Activated naive CD4-positive, alpha-beta T cell treated with anti-CD3 and anti-CD28 coated beads, Interleukin-2, amount 50 U/mL, for 16 hours (primary cell): ENCODE measurements at regions not wholly inside any gene's neighbourhood (a gene's known extent, or its start where the extent isn't known, plus 50 kb on each side); places are given as distances from the start of the nearest gene placed in this dataset.

Experiments
- DNase-seq: peaks from one replicate; pipeline ENCODE4 v3.0.0-alpha.2; 2020

- no peak for DNase-seq
Measured at GRCh38 chr19:29401712-29402421, 123.9 kb upstream of the VSTM2B start.

DNA sequence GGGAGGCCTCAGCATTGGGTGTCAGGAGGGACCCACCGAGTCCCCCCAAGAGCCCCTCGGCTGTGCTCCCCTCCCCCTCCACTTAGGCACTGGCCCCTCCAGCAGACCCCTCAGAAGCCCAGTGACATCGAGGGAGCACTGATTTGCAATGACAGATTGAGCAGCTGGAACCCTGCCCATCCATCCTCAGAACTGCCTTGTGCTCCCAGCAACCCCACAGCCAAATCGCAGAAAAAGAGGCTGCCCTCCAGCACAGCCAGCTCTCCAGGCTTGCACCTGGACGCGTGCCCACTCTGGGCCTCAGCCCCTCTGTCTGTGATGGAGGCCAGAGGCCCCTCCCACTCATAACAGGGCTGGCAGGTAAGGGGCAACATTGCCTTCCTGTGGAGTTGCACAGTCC, 123.2 kb upstream of the VSTM2B start:
- no peak for DNase-seq

DNA sequence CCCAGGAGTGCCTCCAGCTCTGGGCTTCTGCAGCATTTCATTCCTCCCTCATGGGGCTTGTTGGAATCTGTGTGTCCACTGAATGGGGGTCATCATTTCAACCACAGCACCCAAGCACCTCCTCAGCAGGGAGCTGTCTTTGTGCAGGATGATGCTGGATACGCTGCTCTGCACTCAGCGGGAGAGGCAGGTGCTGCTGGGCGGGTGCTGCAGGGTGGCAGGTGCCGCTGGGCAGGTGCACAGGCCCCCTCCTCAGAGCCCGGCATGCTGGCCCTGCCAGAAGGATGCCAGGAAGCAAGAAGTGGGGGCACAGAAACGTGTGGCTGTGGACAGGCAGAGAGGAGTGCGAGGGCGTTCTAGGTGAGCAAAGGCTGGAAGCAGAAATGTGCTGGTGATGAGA, 121.8 kb upstream of the VSTM2B start:
- no peak for DNase-seq

DNA sequence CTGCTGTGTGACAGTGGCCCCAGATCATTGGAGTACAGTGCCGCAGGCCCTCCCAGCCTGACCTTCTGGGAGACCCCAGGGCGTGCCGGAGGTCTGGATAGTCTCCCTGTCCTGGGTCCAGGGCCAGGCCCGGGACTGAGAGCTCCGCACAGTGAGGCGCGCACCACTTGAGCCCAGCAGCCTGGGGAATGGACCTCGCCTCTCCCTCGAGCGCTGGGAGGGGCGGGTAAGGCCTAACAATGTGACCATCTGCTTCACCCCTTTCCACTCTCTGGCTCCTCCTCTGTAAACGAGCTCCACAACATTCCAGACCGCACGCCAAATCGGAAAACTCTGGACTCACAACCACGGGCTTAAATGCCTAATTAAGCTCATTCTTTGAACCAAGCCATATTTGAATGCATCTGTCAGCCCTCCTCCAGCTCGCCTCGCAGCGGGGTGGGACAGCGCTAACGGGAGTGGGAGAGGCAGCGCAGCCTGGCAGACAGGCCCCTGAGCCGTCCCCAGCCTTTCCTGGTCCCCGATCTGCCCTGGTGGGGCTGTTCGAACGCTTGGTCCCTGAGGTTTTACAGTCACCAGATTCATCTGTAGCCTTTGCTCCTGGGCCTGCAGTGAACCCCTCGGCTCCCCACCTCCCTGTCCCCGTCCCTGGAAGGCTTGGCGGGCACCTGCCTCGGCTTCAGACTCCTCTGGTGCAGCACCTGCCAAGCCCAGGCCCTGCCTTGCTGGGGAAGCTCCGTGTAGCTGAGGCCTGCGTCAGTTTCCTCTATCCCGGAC, 120.7 kb upstream of the VSTM2B start:
- no peak for DNase-seq

- no peak for DNase-seq
Measured at GRCh38 chr19:29405728-29405995, 120.1 kb upstream of the VSTM2B start.

DNA sequence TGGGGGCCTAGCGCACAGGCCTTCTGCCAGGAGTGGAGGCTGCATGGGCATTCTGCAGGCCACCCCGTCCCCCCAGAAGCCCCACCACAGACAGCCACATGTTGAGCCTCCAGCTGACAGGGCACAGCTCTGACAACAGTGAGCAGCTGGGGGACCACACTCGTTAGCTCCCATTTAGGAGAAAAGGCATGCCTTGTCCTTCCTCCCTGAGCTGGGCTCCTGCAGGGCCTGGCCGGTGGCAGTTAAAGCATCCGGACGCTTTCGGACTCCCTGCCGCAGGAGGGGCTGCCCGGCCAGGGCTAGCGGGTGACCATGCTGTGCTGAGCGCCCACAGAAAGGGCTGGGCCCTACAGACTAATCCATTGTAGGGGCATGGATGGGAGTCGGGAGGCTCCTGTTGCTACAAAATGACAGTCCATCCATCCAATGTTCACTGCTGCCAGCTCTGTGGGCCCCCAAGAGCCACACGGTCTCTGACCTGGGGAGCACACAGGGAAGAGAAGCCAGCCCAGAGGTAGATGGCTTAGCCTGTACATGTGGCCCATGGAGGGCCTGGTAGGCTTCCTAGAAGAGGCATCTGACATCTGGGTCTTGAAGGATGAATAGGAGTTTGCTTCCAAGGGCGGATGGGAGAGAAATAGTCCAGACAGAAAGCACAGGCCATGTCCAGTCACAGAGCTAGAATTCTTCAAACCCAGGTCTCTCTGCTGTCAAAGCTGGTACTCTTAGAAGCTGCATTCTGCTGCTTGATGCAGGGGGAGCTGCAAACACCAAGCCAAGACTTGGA, 116.5 kb upstream of the VSTM2B start:
- DNase-seq, result no peak

- no peak for DNase-seq
Measured at GRCh38 chr19:29410601-29411000, 115.2 kb upstream of the VSTM2B start.

DNA sequence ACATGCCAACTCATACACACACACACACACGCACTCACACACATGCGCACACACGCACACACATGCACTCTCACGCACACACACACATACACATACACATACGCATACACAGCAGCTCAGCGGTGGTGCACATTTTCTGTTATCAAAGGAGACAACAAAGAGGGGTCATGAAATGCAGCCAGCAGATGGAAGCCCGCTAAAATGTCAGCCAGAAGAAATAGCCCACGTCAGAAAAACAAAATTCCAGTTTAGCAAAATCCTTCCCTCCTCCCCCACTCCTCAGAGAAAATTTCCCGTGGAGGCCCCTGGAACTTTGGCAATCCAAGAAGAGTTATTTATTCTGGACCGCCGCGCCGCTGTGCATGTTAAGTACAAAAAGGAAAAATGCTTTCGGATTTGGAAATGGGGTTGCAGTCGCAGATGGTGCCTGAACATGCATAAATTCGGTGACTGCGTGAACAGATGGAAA, 114.6 kb upstream of the VSTM2B start:
- DNase-seq, result no peak

- no peak for DNase-seq
Measured at GRCh38 chr19:29413435-29413834, 112.4 kb upstream of the VSTM2B start.

DNA sequence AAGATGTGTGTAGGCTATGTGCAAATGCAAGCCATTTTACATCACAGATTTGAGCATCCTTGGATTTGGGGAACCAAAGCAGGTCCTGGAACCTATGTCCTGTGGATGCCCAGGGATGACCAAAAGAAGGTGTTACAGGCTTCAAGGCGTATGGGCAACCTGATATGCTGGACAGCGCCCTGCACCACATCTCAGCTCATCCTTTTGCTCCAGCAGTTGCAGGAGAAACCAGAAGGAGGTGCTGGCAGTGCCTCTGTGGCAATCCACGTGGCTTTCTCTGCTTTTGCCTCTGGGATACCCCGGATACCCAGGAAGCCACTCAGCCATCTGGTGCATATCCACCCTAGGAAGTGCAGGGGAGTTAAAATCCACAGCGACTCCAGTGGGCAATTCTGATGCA, 110.3 kb upstream of the VSTM2B start:
- no peak for DNase-seq

DNA sequence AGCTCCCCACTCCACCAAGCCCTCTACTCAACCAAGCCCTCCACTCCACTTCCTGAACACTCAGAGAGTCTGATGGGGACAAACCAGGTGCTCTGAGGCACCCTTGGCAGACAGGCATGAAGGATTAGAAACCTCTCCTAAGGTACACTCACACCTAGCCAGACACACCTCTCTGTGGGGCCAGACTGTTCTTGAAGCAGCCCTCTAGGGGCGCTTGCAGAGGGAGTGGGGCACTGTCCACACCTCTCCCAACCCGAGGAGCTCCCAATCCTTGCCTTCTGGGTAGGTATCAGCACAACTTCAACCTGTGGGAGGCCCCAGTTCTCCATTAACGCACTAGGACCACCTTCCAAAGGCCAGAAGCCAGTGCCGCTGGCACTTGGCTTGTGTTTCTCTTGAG, 108.7 kb upstream of the VSTM2B start:
- DNase-seq, result no peak

- DNase-seq, result no peak
Measured at GRCh38 chr19:29418201-29418600, 107.6 kb upstream of the VSTM2B start.

DNA sequence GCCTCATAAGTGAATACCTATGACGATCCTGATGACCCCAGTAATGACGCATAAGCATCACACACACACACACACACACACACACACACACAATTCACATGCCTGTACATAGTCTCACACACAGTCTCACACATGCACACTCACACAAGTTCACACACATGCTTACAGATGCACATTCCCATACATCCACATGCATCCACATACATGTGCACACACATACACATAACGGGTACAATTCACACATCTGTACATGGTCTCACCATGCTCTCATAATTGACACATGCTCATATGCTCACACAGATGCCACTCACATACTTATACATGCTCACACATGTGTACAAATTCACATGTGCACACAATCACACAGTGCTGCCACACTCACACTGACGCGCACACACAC, 105.7 kb upstream of the VSTM2B start:
- no peak for DNase-seq

- DNase-seq, result no peak
Measured at GRCh38 chr19:29420482-29421195, 105.2 kb upstream of the VSTM2B start.

DNA sequence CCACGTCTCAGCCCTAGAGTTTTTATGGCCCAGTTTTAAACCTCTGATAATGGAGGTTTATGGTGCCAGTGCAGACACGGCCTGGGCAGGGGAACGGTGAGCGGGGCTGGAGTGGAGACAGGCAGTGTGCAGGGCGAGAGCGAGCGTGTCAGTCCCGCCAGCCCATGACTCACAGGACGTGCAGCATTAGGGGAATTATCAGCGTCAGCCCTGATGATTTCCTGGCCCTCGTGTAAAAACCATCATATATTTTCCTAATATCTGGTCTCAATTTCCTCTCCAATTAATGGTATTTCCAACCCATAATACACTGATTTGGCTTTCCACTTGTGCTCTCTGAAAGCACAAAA, 104.6 kb upstream of the VSTM2B start:
- no peak for DNase-seq

GRCh38 chr19:29422047-29422446, 103.7 kb upstream of the VSTM2B start:
- no peak for DNase-seq

GRCh38 chr19:29422486-29423085, 103.2 kb upstream of the VSTM2B start:
- DNase-seq, result no peak

GRCh38 chr19:29428071-29428470, 97.7 kb upstream of the VSTM2B start:
- DNase-seq, result no peak

DNA sequence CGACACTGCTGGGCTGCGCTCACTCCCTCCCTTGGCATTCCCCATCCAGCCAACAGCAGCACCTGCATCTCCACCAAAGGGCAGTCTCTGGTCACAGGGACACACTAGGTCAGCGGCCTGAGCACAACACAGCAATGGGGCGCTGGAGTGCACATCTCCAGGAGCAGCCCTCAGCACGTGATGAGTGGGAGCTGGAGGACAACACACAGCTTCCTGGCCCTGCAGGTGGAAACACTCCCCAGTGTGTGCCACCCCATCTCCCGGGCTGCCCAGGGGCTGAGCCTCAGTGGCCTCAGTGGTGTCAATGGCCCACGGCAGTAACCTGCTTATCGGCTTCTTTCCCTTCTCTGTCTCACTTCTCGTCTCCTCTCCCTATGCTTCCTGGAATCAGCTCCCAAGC, 96.8 kb upstream of the VSTM2B start:
- no peak for DNase-seq

GRCh38 chr19:29429581-29429980, 96.2 kb upstream of the VSTM2B start:
- no peak for DNase-seq

DNA sequence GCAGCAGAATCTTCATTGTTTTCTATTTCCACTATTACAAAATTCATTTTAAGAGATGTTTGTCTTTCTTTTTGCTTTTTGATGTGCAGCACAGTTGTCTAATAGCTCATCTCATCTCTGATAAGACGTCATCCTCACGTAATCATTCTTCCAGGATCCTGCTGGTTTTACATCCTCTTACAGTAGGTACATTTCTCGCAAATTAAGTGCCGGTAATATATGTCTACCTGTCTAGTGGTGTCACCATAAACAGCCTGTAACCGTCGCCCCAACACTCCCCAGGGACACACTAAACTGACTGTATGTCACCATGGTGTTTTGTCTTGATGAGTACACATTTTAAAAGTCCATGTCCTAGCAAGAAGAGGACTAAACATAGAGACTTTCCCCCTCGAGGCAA, 94.5 kb upstream of the VSTM2B start:
- no peak for DNase-seq

DNA sequence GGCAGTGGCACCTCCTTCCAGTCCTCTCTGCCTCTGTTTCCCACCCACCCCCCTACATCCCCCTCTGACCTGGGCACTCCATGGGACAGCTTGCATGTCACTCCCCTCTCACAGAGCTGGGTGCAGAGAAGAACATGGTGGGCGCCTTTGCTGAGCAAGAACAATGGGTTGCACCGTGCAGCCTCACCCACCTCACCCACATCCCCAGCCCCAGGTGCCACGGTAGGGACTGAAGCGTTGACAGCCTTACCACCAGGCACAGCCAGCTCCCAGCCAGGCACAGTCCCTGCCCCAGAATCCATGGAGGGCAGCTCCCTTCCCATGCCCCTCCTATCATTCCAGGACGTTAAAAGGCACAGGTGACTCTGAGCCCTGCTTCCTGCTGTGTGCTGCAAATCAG, 93.1 kb upstream of the VSTM2B start:
- DNase-seq, result no peak

DNA sequence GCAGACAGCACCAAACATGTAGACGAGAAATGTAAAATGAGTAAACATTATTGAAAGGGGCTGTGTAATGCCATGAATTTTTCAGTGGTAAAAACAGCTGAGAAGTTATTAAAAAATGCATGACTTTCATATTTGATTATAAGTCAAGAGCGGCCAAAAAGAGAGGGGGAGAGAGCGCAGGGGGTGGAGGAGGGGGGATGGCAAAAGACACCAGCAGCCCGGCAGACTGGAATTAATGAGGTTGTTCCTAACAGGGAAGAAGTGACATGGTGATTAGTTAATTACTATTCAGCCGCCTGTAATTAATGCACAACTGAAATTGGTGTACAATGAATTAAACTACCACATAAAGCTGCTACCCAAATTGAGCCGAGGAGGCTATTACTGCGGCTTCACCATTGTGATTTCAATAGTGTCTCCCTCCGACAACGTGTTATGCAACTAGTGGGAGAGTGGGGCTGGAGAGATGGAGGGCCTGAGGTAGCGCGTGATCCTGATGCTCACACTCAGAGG, 89.1 kb upstream of the VSTM2B start:
- DNase-seq, result no peak
